Transverse colon (tissue), 4 donors: ENCODE measurements at regions not wholly inside any gene's neighbourhood (a gene's known extent, or its start where the extent isn't known, plus 50 kb on each side); places are given as distances from the start of the nearest gene placed in this dataset.

Source experiments
- DNase-seq: peaks from one replicate; pipeline ENCODE4 v3.0.0-alpha.2; 2019
- H3K27ac ChIP-seq, 4 donors: fragments of 200-600 bp; sonication (generic); 2 replicates each; pipeline ENCODE4 v1.5.1; 2016 to 2018; ENCODE audit warnings: inconsistent platforms in 4 of 4
- H3K27me3 ChIP-seq: fragments of 200-600 bp; sonication (generic); 2 replicates; pipeline ENCODE4 v1.5.1; 2017; ENCODE audit warnings: inconsistent platforms
- H3K36me3 ChIP-seq, 4 donors: fragments of 200-600 bp; sonication (generic); 2 replicates each; pipeline ENCODE4 v1.5.1; 2017 to 2019; ENCODE audit warnings: inconsistent platforms in 4 of 4
- H3K4me1 ChIP-seq, 4 donors: fragments of 200-600 bp; sonication (generic); 2 replicates each; pipeline ENCODE4 v1.5.1; 2017 to 2020; ENCODE audit warnings: inconsistent platforms in 4 of 4
- H3K4me3 ChIP-seq, 4 donors: fragments of 200-600 bp; sonication (generic); 1 replicate in 1 of 4; 2 replicates in 3 of 4; pipeline versions ENCODE4 v1.5.1 to v1.6.1; 2017 to 2019; ENCODE audit warnings: inconsistent platforms in 4 of 4
- H3K9me3 ChIP-seq, 2 donors: fragments of 200-600 bp; sonication (generic); 2 replicates each; pipeline ENCODE4 v1.5.1; 2017 to 2019; ENCODE audit warnings: inconsistent platforms in 2 of 2
- EP300 ChIP-seq: sonication (generic); formaldehyde crosslinking; IDR thresholded peaks from one replicate; pipeline ENCODE4 v1.6.1; 2017; ENCODE audit warnings: antibody characterized with exemption, low read depth
- POLR2A ChIP-seq: fragments of 450-650 bp; IDR thresholded peaks from one replicate; pipeline ENCODE4 v1.6.1; 2016; ENCODE audit warnings: antibody characterized with exemption, mild to moderate bottlenecking, moderate library complexity
- POLR2AphosphoS5 ChIP-seq, 3 donors: sonication (generic); formaldehyde crosslinking; IDR thresholded peaks; one replicate each; pipeline ENCODE4 v1.6.1; 2016; ENCODE audit warnings: antibody characterized with exemption in 3 of 3
- WGBS, 2 donors: methylation state at CpG; one replicate each; pipeline ENCODE4 v1.1.5; 2018; ENCODE audit warnings: low coverage in 1 of 2; 5-methylcytosine and 5-hydroxymethylcytosine counted together
- in situ Hi-C, 4 donors: fragments of 200-750 bp; cut with MboI; loops; one replicate each; pipeline versions ENCODE4 v1.15.0 to v1.15.1; 2017; ENCODE audit warnings: low sequenced_read_pairs in 3 of 4, low pct_ligation_motif_present in 1 of 4, low pct_unique_long_range_greater_than_20kb in 1 of 4
- intact Hi-C: fragments of 100-400 bp; cut with DNase I; formaldehyde crosslinking; loops from one replicate; pipeline ENCODE4 v1.15.1; 2023; ENCODE audit warnings: low total_unique reads
- TF ChIP-seq, protein P1 (sequence below), 5 experiments: fragments of 200-600 bp in 3 of 5; fragments of 450-650 bp in 2 of 5; sonication (generic) in 3 of 5; IDR thresholded peaks; 1 replicate in 2 of 5; 2 replicates in 3 of 5; pipeline ENCODE4 v1.5.1; 2016 to 2017; ENCODE audit warnings: antibody characterized with exemption in 5 of 5, inconsistent platforms in 3 of 5, mild to moderate bottlenecking in 2 of 5, moderate library complexity in 1 of 5

DNA sequence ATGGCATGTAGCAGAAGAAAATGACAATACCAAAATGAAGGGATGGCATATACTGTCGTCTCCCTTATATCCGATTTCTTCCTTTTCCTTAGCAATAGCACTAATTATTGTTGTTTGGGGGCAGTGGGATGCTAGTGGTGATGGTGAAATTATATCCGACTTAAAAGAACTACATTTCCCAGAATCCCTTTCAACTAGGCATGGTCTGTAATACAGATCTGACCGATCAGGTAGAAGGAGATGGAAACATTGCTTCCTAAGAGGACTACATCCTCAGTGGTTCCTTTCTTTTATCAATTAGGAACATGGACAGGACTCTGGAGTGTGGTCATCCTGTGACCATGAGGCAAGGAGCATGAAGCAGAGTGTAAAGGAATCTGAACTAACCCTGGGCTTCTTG is 532.6 kb downstream of the CBLN4 start:
- 75 to 84% methylated on average over 3 to 4 of the region's 4 CpGs for WGBS, 2 donors
- H3K27me3 ChIP-seq, result no peaks in the 10 kb centered on the region
- H3K27ac ChIP-seq, result no peak overlapping the region
- no peaks in the 10 kb centered on the region for H3K4me1 ChIP-seq
- H3K9me3 ChIP-seq, result no peaks in the 10 kb centered on the region
- intact Hi-C loops, result no loop called here
- no peak overlapping the region for H3K4me3 ChIP-seq
- no peak for DNase-seq
- H3K36me3 ChIP-seq, result no peaks in the 10 kb centered on the region
- no peak for TF ChIP-seq EP300
- TF ChIP-seq, protein P1, sequence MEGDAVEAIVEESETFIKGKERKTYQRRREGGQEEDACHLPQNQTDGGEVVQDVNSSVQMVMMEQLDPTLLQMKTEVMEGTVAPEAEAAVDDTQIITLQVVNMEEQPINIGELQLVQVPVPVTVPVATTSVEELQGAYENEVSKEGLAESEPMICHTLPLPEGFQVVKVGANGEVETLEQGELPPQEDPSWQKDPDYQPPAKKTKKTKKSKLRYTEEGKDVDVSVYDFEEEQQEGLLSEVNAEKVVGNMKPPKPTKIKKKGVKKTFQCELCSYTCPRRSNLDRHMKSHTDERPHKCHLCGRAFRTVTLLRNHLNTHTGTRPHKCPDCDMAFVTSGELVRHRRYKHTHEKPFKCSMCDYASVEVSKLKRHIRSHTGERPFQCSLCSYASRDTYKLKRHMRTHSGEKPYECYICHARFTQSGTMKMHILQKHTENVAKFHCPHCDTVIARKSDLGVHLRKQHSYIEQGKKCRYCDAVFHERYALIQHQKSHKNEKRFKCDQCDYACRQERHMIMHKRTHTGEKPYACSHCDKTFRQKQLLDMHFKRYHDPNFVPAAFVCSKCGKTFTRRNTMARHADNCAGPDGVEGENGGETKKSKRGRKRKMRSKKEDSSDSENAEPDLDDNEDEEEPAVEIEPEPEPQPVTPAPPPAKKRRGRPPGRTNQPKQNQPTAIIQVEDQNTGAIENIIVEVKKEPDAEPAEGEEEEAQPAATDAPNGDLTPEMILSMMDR (IDR thresholded peaks at IDR 0.05), result no peak
- no peak for TF ChIP-seq POLR2AphosphoS5 (IDR thresholded peaks at IDR 0.05)
- TF ChIP-seq POLR2A, result no peak
- in situ Hi-C loops, result no loop called here

GRCh38 chr20:55471052-55472006 is 534.0 kb downstream of the CBLN4 start:
- Histone ChIP-seq H3K36me3 (no peaks in the 10 kb centered on the region), H3K27me3 (no peaks in the 10 kb centered on the region), H3K9me3 (no peaks in the 10 kb centered on the region), H3K27ac (no peak overlapping the region), H3K4me3 (no peak overlapping the region), H3K4me1 (no peaks in the 10 kb centered on the region)
- TF ChIP-seq, protein P1 (IDR thresholded peaks at IDR 0.05), result no peak
- no peak for TF ChIP-seq EP300
- no peak for TF ChIP-seq POLR2AphosphoS5 (IDR thresholded peaks at IDR 0.05)
- TF ChIP-seq POLR2A, result no peak
- in situ Hi-C loops, result no loop called here
- intact Hi-C loops, result no loop called here
- DNase-seq, result no peak
- 57 to 62% methylated on average over 7 of the region's 7 CpGs for WGBS, 2 donors

GRCh38 chr20:55469074-55469473 is 536.2 kb downstream of the CBLN4 start:
- Histone ChIP-seq H3K4me3 (no peak overlapping the region), H3K9me3 (no peaks in the 10 kb centered on the region), H3K36me3 (no peaks in the 10 kb centered on the region), H3K27me3 (no peaks in the 10 kb centered on the region), H3K4me1 (no peaks in the 10 kb centered on the region), H3K27ac (no peak overlapping the region)
- TF ChIP-seq POLR2A, result no peak
- TF ChIP-seq POLR2AphosphoS5 (IDR thresholded peaks at IDR 0.05), result no peak
- no peak for TF ChIP-seq EP300
- TF ChIP-seq, protein P1 (IDR thresholded peaks at IDR 0.05), result no peak
- intact Hi-C loops, result no loop called here
- in situ Hi-C loops, result no loop called here
- DNase-seq, result no peak
- WGBS, 2 donors, result 82 to 85% methylated on average over 2 of the region's 2 CpGs

- in situ Hi-C loops (no loop called here), intact Hi-C loops (no loop called here)
- WGBS, 2 donors, result 96% methylated on average over 8 of the region's 8 CpGs; no CpG with 5 or more reads in 1 of the 2 donors
- no peak overlapping the region for H3K27ac ChIP-seq
- no peak overlapping the region for H3K4me3 ChIP-seq
- no peaks in the 10 kb centered on the region for H3K4me1 ChIP-seq
- DNase-seq, result no peak
- no peaks in the 10 kb centered on the region for H3K36me3 ChIP-seq
- no peaks in the 10 kb centered on the region for H3K27me3 ChIP-seq
- TF ChIP-seq, protein P1 (IDR thresholded peaks at IDR 0.05), result no peak
- no peak for TF ChIP-seq POLR2AphosphoS5 (IDR thresholded peaks at IDR 0.05)
- no peak for TF ChIP-seq EP300
- no peak for TF ChIP-seq POLR2A
- no peaks in the 10 kb centered on the region for H3K9me3 ChIP-seq
Observed at GRCh38 chr20:55461519-55461918, 543.8 kb downstream of the CBLN4 start.
